ENCODE measurements at regions not wholly inside any gene's neighbourhood (a gene's known extent, or its start where the extent isn't known, plus 50 kb on each side); places are given as distances from the start of the nearest gene placed in this dataset.

DNA sequence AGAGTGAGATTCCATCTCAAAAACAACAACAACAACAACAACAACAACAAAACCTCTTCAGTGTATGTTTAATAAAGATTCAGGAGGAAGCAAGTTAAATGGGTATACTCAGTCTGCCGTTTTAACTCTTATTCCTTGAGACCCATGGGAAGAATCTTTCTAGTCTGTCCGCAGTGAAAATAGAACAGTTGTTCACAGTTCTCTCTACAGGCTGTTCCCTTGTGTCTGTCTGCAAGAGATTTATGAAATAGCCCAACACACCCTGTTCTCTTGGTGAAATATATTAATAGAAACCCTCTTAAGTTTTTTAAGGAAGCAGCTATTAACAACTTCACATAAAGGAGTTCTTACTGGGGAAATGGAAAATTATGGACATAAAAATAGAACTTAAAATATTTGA lies 682.2 kb upstream of the RAG2 start:
- DNase-seq: no peak
- Histone ChIP-seq H3K9me3 (ENCODE audit: control insufficient read depth, low read depth, low read length) (no peaks in the 10 kb centered on the region), H2AK5ac (ENCODE audit: insufficient read length, low read length) (no peak overlapping the region), H3K14ac (ENCODE audit: insufficient read depth, low read length) (no peak overlapping the region), H3K23ac (ENCODE audit: insufficient read length, low read depth, low read length) (no peak overlapping the region), H2BK20ac (ENCODE audit: low read depth, low read length, poor library complexity, severe bottlenecking) (no peak overlapping the region), H3K79me2 (ENCODE audit: insufficient read depth, low read length) (no peaks in the 10 kb centered on the region), H3K4me2 (ENCODE audit: insufficient read depth, insufficient read length, low read length) (no peak overlapping the region), H3K9ac (ENCODE audit: extremely low read depth, insufficient read length, low read length) (no peak overlapping the region), H2BK5ac (ENCODE audit: insufficient read length, low read length) (no peak overlapping the region), H3T11ph (ENCODE audit: low read length) (no peak overlapping the region), H3K4me1 (ENCODE audit: insufficient read depth, low read length) (no peaks in the 10 kb centered on the region), H3K4ac (ENCODE audit: low read depth, low read length) (no peak overlapping the region), H4K20me1 (ENCODE audit: control insufficient read depth, insufficient read depth, insufficient read length) (no peaks in the 10 kb centered on the region), H2BK15ac (ENCODE audit: low read depth, low read length) (no peak overlapping the region), H3K23me2 (ENCODE audit: insufficient read length, low read depth, low read length, poor library complexity, severe bottlenecking) (no peaks in the 10 kb centered on the region), H2BK12ac (ENCODE audit: insufficient read length, low read depth, low read length) (no peak overlapping the region), H3K79me1 (ENCODE audit: insufficient read depth, low read depth, low read length, poor library complexity, severe bottlenecking) (no peaks in the 10 kb centered on the region), H2AFZ (ENCODE audit: low read length) (no peak overlapping the region), H4K8ac (replicated peaks; ENCODE audit: insufficient read length, low read depth, low read length) (no peak overlapping the region), H3K27me3 (ENCODE audit: insufficient read depth, low read length) (no peaks in the 10 kb centered on the region), H3K27ac (ENCODE audit: insufficient read length, low read depth, low read length) (no peak overlapping the region), H3K56ac (ENCODE audit: insufficient read length, low read depth, low read length) (no peak overlapping the region), H2BK120ac (ENCODE audit: low read depth, low read length, poor library complexity, severe bottlenecking) (no peak overlapping the region), H4K91ac (ENCODE audit: insufficient read length, low read depth, low read length) (no peak overlapping the region), H3K18ac (ENCODE audit: insufficient read length, low read depth, low read length) (no peak overlapping the region), H4K5ac (ENCODE audit: insufficient read length, low read depth, low read length) (no peak overlapping the region)
- TF ChIP-seq, protein P1, sequence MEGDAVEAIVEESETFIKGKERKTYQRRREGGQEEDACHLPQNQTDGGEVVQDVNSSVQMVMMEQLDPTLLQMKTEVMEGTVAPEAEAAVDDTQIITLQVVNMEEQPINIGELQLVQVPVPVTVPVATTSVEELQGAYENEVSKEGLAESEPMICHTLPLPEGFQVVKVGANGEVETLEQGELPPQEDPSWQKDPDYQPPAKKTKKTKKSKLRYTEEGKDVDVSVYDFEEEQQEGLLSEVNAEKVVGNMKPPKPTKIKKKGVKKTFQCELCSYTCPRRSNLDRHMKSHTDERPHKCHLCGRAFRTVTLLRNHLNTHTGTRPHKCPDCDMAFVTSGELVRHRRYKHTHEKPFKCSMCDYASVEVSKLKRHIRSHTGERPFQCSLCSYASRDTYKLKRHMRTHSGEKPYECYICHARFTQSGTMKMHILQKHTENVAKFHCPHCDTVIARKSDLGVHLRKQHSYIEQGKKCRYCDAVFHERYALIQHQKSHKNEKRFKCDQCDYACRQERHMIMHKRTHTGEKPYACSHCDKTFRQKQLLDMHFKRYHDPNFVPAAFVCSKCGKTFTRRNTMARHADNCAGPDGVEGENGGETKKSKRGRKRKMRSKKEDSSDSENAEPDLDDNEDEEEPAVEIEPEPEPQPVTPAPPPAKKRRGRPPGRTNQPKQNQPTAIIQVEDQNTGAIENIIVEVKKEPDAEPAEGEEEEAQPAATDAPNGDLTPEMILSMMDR (conservative IDR thresholded peaks at IDR 0.05): no peak
- WGBS (ENCODE audit: extremely low coverage, insufficient read length, low lambda C conversion rate): no CpG with 5 or more reads among the region's 2 CpGs
- Mint-ChIP-seq H3K4me3 (no peak overlapping the region), H3K27ac (no peak overlapping the region), H3K27me3 (ENCODE audit: low read depth) (no peaks in the 10 kb centered on the region), H3K36me3 (ENCODE audit: insufficient read depth in 1 of 3, low read depth in 3 of 3) (peaks cover 0 to 3% (median 0%) of the 10 kb centered on the region in 3 experiments; a peak in 2 of 7 replicates), H3K9me3 (peaks cover 0 to 1% of the 10 kb centered on the region in 2 experiments; a peak in 3 of 5 replicates), H3K4me1 (peaks cover 6 to 9% of the 10 kb centered on the region in 2 experiments; a peak in 3 of 4 replicates)
